Tibial nerve (tissue), 4 donors: ENCODE measurements at regions not wholly inside any gene's neighbourhood (a gene's known extent, or its start where the extent isn't known, plus 50 kb on each side); places are given as distances from the start of the nearest gene placed in this dataset.

Experiments used
- DNase-seq, 2 donors: peaks; one replicate each; pipeline ENCODE4 v3.0.0-alpha.2; 2019; ENCODE audit warnings: low spot score in 2 of 2
- H3K27ac ChIP-seq, 4 donors: fragments of 200-600 bp; sonication (generic) in 3 of 4; one replicate each; pipeline ENCODE4 v1.5.1; 2017 to 2019; ENCODE audit warnings: mild to moderate bottlenecking in 1 of 4
- H3K27me3 ChIP-seq, 2 donors: fragments of 200-600 bp; sonication (generic) in 1 of 2; one replicate each; pipeline versions ENCODE4 v1.5.1 to v1.6.0; 2017 to 2019
- H3K36me3 ChIP-seq, 3 donors: fragments of 200-600 bp; sonication (generic); one replicate each; pipeline ENCODE4 v1.5.1; 2018 to 2019
- H3K4me1 ChIP-seq, 4 donors: fragments of 200-600 bp; sonication (generic) in 3 of 4; one replicate each; pipeline ENCODE4 v1.5.1; 2017 to 2019
- H3K4me3 ChIP-seq, 4 donors: fragments of 200-600 bp; sonication (generic) in 3 of 4; one replicate each; pipeline ENCODE4 v1.5.1; 2017 to 2019; ENCODE audit warnings: mild to moderate bottlenecking in 1 of 4, moderate library complexity in 1 of 4
- H3K9me3 ChIP-seq, 4 donors: fragments of 200-600 bp; sonication (generic) in 3 of 4; one replicate each; pipeline ENCODE4 v1.5.1; 2017 to 2019
- EP300 ChIP-seq, 2 donors: sonication (generic); formaldehyde crosslinking; IDR thresholded peaks; one replicate each; pipeline ENCODE4 v1.6.1; 2017; ENCODE audit warnings: antibody characterized with exemption in 2 of 2, mild to moderate bottlenecking in 1 of 2
- POLR2A ChIP-seq, 2 donors: fragments of 450-650 bp; IDR thresholded peaks; one replicate each; pipeline ENCODE4 v1.6.1; 2017; ENCODE audit warnings: antibody characterized with exemption in 2 of 2, mild to moderate bottlenecking in 2 of 2, moderate library complexity in 2 of 2
- WGBS, 2 donors: methylation state at CpG; one replicate each; pipeline ENCODE4 v1.1.5; 2018; 5-methylcytosine and 5-hydroxymethylcytosine counted together
- TF ChIP-seq, protein P1 (sequence below), 5 experiments: fragments of 200-600 bp in 3 of 5; fragments of 450-650 bp in 2 of 5; sonication (generic) in 3 of 5; IDR thresholded peaks; one replicate each; pipeline ENCODE4 v1.5.1; 2016 to 2019; ENCODE audit warnings: antibody characterized with exemption in 5 of 5, mild to moderate bottlenecking in 3 of 5, moderate library complexity in 2 of 5

DNA sequence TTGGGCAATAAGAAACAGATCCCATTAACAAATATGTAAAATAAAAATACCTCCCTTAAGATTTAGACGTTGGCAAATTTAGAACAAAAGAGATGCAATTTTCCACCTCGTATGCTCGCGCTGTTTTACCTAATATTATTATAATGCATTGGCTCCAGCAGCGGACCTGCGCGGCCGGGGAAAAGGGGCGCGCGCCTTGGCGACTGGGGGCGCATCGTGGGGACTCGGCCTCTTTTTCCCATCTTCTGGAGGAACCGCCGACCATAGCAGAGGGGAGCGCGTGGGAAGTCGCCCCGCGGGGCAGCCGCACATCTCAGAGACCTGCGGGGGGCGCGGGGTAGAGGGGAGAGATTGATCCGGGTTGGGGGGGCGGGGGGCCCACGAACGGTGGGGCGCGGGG lies 139.4 kb upstream of the MKI67 start:
- 32 to 47% methylated on average over 32 of the region's 32 CpGs for WGBS, 2 donors
- TF ChIP-seq, protein P1, sequence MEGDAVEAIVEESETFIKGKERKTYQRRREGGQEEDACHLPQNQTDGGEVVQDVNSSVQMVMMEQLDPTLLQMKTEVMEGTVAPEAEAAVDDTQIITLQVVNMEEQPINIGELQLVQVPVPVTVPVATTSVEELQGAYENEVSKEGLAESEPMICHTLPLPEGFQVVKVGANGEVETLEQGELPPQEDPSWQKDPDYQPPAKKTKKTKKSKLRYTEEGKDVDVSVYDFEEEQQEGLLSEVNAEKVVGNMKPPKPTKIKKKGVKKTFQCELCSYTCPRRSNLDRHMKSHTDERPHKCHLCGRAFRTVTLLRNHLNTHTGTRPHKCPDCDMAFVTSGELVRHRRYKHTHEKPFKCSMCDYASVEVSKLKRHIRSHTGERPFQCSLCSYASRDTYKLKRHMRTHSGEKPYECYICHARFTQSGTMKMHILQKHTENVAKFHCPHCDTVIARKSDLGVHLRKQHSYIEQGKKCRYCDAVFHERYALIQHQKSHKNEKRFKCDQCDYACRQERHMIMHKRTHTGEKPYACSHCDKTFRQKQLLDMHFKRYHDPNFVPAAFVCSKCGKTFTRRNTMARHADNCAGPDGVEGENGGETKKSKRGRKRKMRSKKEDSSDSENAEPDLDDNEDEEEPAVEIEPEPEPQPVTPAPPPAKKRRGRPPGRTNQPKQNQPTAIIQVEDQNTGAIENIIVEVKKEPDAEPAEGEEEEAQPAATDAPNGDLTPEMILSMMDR (IDR thresholded peaks at IDR 0.05): no peak
- TF ChIP-seq POLR2A (IDR thresholded peaks at IDR 0.05) (no peak), EP300 (IDR thresholded peaks at IDR 0.05) (no peak)
- DNase-seq: no peak
- Histone ChIP-seq H3K27me3 (peaks cover 0 to 28% of the 10 kb centered on the region in 2 donors), H3K36me3 (no peaks in the 10 kb centered on the region), H3K27ac (no peak overlapping the region), H3K4me3 (no peak overlapping the region), H3K9me3 (no peaks in the 10 kb centered on the region), H3K4me1 (peaks cover 0 to 7% (median 0%) of the 10 kb centered on the region in 4 donors)

DNA sequence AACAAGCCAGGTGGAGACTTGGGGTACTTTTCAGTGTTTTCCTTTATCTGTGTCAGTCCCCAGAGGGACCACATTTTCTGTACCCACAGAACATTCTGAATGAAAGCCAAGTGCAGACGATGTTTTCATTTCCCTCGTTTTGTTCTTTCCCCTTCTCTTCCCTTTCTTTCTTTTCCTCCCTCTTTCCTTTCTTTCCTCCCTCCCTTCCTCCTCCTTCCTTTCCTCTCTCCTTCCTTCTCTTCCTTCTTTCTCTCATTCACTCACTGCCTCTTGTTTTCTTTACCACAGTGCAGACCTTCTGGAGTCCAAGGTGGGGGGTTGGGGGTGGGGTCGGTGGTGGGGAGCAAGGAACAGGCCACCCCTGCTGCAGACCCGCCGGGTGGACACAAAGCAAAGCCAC lies 141.4 kb upstream of the MKI67 start:
- 32 to 34% methylated on average over 5 of the region's 5 CpGs for WGBS, 2 donors
- Histone ChIP-seq H3K4me3 (no peak overlapping the region), H3K36me3 (no peaks in the 10 kb centered on the region), H3K27me3 (peaks cover 0 to 28% of the 10 kb centered on the region in 2 donors), H3K27ac (no peak overlapping the region), H3K4me1 (peaks cover 0 to 7% (median 0%) of the 10 kb centered on the region in 4 donors), H3K9me3 (no peaks in the 10 kb centered on the region)
- TF ChIP-seq POLR2A (IDR thresholded peaks at IDR 0.05) (no peak), EP300 (IDR thresholded peaks at IDR 0.05) (no peak)
- TF ChIP-seq, protein P1 (IDR thresholded peaks at IDR 0.05): no peak
- DNase-seq: no peak

DNA sequence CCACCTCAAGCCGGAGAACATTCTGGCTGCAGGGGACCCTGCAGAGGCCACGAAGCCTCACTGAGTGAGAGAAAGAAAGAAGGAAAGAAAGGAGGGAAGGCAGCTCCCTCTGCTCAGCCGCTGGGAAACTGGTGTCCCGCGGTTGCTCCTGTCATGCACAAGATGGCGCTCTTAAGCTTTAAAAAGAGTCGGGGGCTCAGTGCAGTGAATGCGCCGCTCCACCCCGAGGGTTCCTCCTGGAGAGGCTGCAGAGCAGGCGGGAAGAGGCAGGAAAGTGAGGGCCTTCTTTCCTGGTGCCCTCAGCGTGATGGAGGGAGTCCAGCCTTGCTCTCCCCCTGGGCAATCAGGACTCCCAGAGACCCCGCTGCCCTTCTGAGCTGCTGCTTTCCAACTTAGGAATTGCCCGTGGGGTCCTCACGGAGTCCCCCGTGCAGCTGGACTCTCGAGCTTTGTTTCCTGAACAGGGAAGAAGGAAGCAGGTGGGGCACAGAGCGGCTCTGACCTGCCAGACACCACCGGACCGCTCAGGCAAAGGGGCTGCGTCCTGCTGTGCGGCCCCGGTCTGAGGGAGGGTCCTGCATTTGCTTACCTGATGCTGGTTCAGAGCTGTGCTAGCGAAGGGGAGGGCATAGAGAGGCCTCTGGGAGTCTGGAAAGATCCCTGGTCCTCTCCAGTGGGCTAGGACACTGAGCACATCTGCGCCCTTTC lies 141.9 kb upstream of the MKI67 start:
- DNase-seq: peak in 1 of 2 donors; percentile 30
- TF ChIP-seq, protein P1 (IDR thresholded peaks at IDR 0.05): peak in 4 of 5 experiments; percentile 38 to 63 (median 40)
- no peak for TF ChIP-seq EP300 (IDR thresholded peaks at IDR 0.05)
- no peak for TF ChIP-seq POLR2A (IDR thresholded peaks at IDR 0.05)

DNA sequence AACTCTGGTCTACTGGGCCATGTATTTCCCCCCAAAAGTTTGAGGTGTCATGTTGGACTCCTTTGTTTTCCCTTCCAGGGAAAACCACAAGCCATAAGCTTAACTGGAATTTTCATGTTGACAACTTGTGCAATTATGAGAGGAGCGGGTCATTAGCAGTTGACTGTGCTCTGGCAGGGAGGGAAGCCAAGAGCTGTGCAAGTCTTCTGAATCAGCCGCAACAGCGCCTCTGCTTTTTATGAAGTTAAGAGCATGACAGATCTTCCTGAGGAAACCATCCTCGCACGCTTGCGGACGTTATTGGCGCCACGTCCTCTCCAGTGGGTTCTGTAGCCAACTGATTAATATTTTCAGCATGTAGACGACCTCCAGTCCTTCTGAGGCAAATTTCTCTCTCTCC lies 148.7 kb upstream of the MKI67 start:
- Histone ChIP-seq H3K27ac (no peak overlapping the region), H3K27me3 (no peaks in the 10 kb centered on the region), H3K36me3 (no peaks in the 10 kb centered on the region), H3K4me3 (no peak overlapping the region), H3K4me1 (peaks cover 0 to 12% (median 0%) of the 10 kb centered on the region in 4 donors), H3K9me3 (no peaks in the 10 kb centered on the region)
- no peak for TF ChIP-seq POLR2A (IDR thresholded peaks at IDR 0.05)
- TF ChIP-seq, protein P1 (IDR thresholded peaks at IDR 0.05): peak in 1 of 5 experiments; percentile 7
- no peak for TF ChIP-seq EP300 (IDR thresholded peaks at IDR 0.05)
- 43 to 52% methylated on average over 10 of the region's 10 CpGs for WGBS, 2 donors
- DNase-seq: peak; percentile 24 to 55

More for the DNA sequence above, 141.9 kb upstream of the MKI67 start:
- Histone ChIP-seq H3K27ac (no peak overlapping the region), H3K9me3 (no peaks in the 10 kb centered on the region), H3K27me3 (peaks cover 0 to 28% of the 10 kb centered on the region in 2 donors), H3K36me3 (no peaks in the 10 kb centered on the region), H3K4me1 (peaks cover 0 to 7% (median 0%) of the 10 kb centered on the region in 4 donors), H3K4me3 (no peak overlapping the region)
- 40 to 42% methylated on average over 24 to 25 of the region's 25 CpGs for WGBS, 2 donors

DNA sequence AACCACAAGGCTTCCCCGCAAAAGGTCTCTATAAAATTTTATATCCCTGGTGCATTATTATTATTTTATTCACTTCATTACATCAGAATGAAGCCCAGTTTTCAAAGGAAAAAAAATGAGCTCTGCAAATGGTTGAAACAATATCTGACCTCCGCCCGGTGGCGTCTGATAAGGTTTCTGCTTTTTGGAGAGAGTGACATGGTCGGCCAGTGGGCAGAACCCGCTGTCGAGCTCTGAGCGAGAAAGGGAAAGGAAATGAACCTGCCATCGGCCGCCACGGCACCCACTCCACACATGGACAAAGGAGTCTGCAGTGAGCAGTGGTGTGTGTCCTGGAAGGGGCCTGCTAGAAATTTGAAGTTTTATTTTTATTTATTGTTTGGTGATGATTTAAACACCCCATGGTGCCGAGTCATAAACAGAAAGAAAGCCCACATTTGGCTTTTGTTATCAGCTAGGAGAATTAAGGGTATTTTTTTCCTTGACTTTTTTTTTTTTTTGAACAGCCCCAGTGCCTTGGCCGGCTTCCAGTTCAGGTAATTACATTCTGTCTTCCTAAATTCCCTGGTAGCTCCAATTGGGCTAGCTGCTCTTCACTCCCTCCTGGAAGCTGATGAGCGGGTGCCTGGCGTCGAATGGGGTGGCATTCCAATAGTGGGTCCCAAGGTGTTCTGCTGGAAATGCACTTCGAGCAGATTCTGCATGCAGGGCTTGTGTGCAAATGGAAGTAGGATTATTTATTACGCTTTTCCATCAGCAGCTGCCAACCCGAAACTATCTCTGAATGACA lies 149.4 kb upstream of the MKI67 start:
- no peaks in the 10 kb centered on the region for H3K27me3 ChIP-seq
- H3K9me3 ChIP-seq: no peaks in the 10 kb centered on the region
- H3K36me3 ChIP-seq: no peaks in the 10 kb centered on the region
- DNase-seq: no peak
- H3K27ac ChIP-seq: no peak overlapping the region
- WGBS, 2 donors: 69% methylated on average over 19 of the region's 19 CpGs
- H3K4me1 ChIP-seq: peaks cover 0 to 12% (median 0%) of the 10 kb centered on the region in 4 donors
- H3K4me3 ChIP-seq: no peak overlapping the region
- TF ChIP-seq, protein P1 (IDR thresholded peaks at IDR 0.05): no peak
- no peak for TF ChIP-seq EP300 (IDR thresholded peaks at IDR 0.05)
- TF ChIP-seq POLR2A (IDR thresholded peaks at IDR 0.05): no peak
